NB4 (cell line): ENCODE measurements at regions not wholly inside any gene's neighbourhood (a gene's known extent, or its start where the extent isn't known, plus 50 kb on each side); places are given as distances from the start of the nearest gene placed in this dataset.

Source experiments
- MYC ChIP-seq: IDR thresholded peaks from 2 replicates; pipeline ENCODE4 v1.6.1; 2011; ENCODE audit warnings: low read depth, low read length
- POLR2A ChIP-seq: IDR thresholded peaks from 2 replicates; pipeline ENCODE4 v1.6.1; 2011; ENCODE audit warnings: mild to moderate bottlenecking; ENCODE audit not compliant: insufficient read length; ENCODE audit errors: extremely low read depth
- TF ChIP-seq, protein P1 (sequence below): IDR thresholded peaks from one replicate; pipeline ENCODE4 v1.5.1; 2012; ENCODE audit warnings: low read depth, low read length
- TF ChIP-seq, protein P2 (sequence below): IDR thresholded peaks from 2 replicates; pipeline ENCODE4 v1.6.1; 2011; ENCODE audit warnings: low read depth, low read length

DNA sequence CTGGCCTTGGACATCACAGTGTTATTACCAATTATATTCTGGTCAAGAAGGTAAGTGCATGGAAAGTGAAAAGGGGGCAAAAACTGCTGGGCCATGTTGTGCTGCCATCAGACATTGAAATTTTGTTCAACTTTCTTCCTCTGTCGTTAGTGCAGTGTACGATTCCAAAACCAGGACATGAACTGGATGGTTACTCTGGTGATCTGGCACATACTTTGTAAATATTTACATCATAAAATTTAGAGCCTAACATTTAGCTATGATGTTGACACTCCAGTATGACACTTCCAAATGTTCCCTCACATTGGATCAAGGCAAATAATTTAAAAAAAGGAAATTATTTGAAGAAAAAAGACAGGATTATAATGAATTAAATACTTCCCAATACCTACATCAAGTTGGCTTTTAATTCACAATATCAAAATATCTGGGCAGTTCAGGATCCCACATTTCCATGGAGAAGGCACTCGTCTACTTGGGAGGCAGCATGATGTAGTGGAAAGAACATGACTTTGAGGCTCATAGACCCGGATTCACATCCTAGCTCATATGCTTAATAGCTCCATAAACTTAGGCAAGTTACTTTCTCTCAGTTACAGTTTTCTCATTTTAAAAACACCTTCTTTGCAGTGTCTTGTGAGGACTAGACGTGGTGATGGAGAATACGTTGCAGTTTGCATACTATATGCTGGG lies 342.5 kb upstream of the MPDZ start:
- TF ChIP-seq, protein P1, sequence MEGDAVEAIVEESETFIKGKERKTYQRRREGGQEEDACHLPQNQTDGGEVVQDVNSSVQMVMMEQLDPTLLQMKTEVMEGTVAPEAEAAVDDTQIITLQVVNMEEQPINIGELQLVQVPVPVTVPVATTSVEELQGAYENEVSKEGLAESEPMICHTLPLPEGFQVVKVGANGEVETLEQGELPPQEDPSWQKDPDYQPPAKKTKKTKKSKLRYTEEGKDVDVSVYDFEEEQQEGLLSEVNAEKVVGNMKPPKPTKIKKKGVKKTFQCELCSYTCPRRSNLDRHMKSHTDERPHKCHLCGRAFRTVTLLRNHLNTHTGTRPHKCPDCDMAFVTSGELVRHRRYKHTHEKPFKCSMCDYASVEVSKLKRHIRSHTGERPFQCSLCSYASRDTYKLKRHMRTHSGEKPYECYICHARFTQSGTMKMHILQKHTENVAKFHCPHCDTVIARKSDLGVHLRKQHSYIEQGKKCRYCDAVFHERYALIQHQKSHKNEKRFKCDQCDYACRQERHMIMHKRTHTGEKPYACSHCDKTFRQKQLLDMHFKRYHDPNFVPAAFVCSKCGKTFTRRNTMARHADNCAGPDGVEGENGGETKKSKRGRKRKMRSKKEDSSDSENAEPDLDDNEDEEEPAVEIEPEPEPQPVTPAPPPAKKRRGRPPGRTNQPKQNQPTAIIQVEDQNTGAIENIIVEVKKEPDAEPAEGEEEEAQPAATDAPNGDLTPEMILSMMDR = no peak
- TF ChIP-seq POLR2A = no peak
- TF ChIP-seq, protein P2, sequence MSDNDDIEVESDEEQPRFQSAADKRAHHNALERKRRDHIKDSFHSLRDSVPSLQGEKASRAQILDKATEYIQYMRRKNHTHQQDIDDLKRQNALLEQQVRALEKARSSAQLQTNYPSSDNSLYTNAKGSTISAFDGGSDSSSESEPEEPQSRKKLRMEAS = no peak
- no peak for TF ChIP-seq MYC
